ENCODE measurements at regions not wholly inside any gene's neighbourhood (a gene's known extent, or its start where the extent isn't known, plus 50 kb on each side); places are given as distances from the start of the nearest gene placed in this dataset.
A peak's percentile ranks its signal among the peaks of the same experiment; 100 is the strongest.

GRCh38 chr4:38323141-38323641, 340.8 kb upstream of the KLF3 start:
- FAIRE-seq: no peak
- Histone ChIP-seq H3K9me1 (ENCODE audit: control insufficient read depth, insufficient read depth, low read length) (no peaks in the 10 kb centered on the region), H3K4me1 (replicated peaks in 1 of 2; ENCODE audit: control insufficient read depth in 2 of 2, insufficient read depth in 2 of 2, low read length in 2 of 2) (peaks cover 14 to 24% of the 10 kb centered on the region in 2 experiments; a peak in 4 of 5 replicates), H3K9me3 (replicated peaks; ENCODE audit: control insufficient read depth, insufficient read depth, low read depth, low read length) (peaks cover 12% of the 10 kb centered on the region), H3K79me2 (ENCODE audit: control insufficient read depth, insufficient read depth, low read length) (no peaks in the 10 kb centered on the region), H4K20me1 (replicated peaks; ENCODE audit: control insufficient read depth, insufficient read depth, low read length) (no peaks in the 10 kb centered on the region), H3K4me2 (ENCODE audit: insufficient read depth, low read length) (no peak overlapping the region), H3K4me3 (no peak overlapping the region), H2AFZ (ENCODE audit: low read depth, low read length) (no peak overlapping the region), H3K27me3 (ENCODE audit: control insufficient read depth in 2 of 2, insufficient read depth in 2 of 2, low read length in 2 of 2) (no peaks in the 10 kb centered on the region), H3K36me3 (ENCODE audit: control insufficient read depth, insufficient read depth, low read length) (no peaks in the 10 kb centered on the region), H3K9ac (ENCODE audit: insufficient read depth in 1 of 2, low read depth in 2 of 2, low read length in 2 of 2) (no peak overlapping the region), H3K27ac (ENCODE audit: extremely low read depth, low read depth, low read length) (peak overlapping the region; percentile 56; the same call in 1 of the 3 replicates)
- BruUV-seq (replicated peaks): TSS peak; percentile 95
- peak in 1 of 4 experiments; percentile 49 for DNase-seq (ENCODE audit: extremely low read depth in 1 of 4, low spot score in 3 of 4)
- peak; percentile 24 for ATAC-seq
- in situ Hi-C loops (cut with MboI) (no loop called here), intact Hi-C loops (cut with micrococcal nuclease) (loop anchor here (10.0 kb wide), 1 partner anchor 142 kb away; no protein-coding TSS in a partner anchor)
- ChIA-PET CTCF (ENCODE audit: low intra/inter-chr PET ratio) (no interaction called here), POLR2A (interaction anchor here (0.6 to 1.2 kb wide), 3 partner anchors 52 to 170 kb away, joined by 3 to 5 read pairs (median 4); no protein-coding TSS in a partner anchor)
- 42% methylated on average over 4 of the region's 4 CpGs for WGBS (ENCODE audit: insufficient coverage, low coverage, missing lambda C conversion rate)
- TF ChIP-seq RBFOX2 (IDR thresholded peaks at IDR 0.05; ENCODE audit: low read depth, low read length) (peak; percentile 39; the same call in 1 of the 2 replicates), THRB (CRISPR knock-in tag; conservative IDR thresholded peaks at IDR 0.05) (no peak), HNRNPH1 (optimal IDR thresholded peaks at IDR 0.05; ENCODE audit: low read depth, low read length) (no peak), TAF9B (IDR thresholded peaks at IDR 0.05; ENCODE audit: partially characterized antibody) (no peak), ZKSCAN3 (CRISPR knock-in tag; IDR thresholded peaks at IDR 0.05) (no peak), CREB3L1 (IDR thresholded peaks at IDR 0.05; ENCODE audit: borderline replicate concordance, low read depth) (no peak), PML (IDR thresholded peaks at IDR 0.05; ENCODE audit: low read length) (peak; percentile 95), MYBL2 (IDR thresholded peaks at IDR 0.05; ENCODE audit: low read depth) (no peak), MYBL2 (CRISPR knock-in tag; IDR thresholded peaks at IDR 0.05; ENCODE audit: borderline replicate concordance) (no peak), RBM39 (optimal IDR thresholded peaks at IDR 0.05; ENCODE audit: low read depth, low read length) (no peak), FOXK2 (conservative IDR thresholded peaks at IDR 0.05 in 1 of 2, IDR thresholded peaks at IDR 0.05 in 1 of 2; ENCODE audit: low read depth in 2 of 2) (no peak), RAD21 (CRISPR knock-in tag; conservative IDR thresholded peaks at IDR 0.05 in 1 of 2, IDR thresholded peaks at IDR 0.05 in 1 of 2) (no peak), ZNF24 (IDR thresholded peaks at IDR 0.05) (no peak), E2F4 (CRISPR knock-in tag; IDR thresholded peaks at IDR 0.05; ENCODE audit: low read depth) (no peak), SP1 (CRISPR knock-in tag; IDR thresholded peaks at IDR 0.05) (no peak), HDAC3 (IDR thresholded peaks at IDR 0.05; ENCODE audit: borderline replicate concordance, partially characterized antibody) (no peak), ZNF41 (CRISPR knock-in tag; conservative IDR thresholded peaks at IDR 0.05) (no peak), ZNF239 (CRISPR knock-in tag; IDR thresholded peaks at IDR 0.05) (no peak), NCOR1 (IDR thresholded peaks at IDR 0.05) (no peak), ZSCAN32 (CRISPR knock-in tag; IDR thresholded peaks at IDR 0.05) (no peak), ZNF444 (CRISPR knock-in tag; IDR thresholded peaks at IDR 0.05) (no peak), ZNF316 (IDR thresholded peaks at IDR 0.05) (0 out of 2 replicates have a peak, but pooled peaks have one; percentile 30)

Data from K562 (cell line).